ENCODE measurements at regions not wholly inside any gene's neighbourhood (a gene's known extent, or its start where the extent isn't known, plus 50 kb on each side); places are given as distances from the start of the nearest gene placed in this dataset.

DNA sequence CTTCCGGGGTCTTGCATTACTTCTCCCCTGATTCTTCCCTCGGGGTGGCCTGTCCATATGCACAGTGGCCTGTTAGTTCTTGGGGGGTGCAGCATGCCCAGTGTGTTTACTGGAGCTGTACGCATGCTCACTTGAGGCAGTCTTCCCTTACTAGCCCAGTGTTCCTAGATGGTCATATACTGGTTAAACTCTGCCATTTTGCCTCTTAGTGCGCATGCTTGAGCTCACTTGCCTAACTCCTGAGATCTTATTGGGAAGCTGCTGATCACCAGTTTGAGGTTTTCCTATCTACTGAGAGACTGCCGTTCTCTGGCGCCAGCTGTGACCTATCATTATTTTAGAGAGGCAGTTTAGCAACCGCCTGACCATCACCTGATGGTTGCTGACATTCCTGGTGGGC is 571.2 kb downstream of the ADCYAP1 start (continued):
- TF ChIP-seq, protein P1, sequence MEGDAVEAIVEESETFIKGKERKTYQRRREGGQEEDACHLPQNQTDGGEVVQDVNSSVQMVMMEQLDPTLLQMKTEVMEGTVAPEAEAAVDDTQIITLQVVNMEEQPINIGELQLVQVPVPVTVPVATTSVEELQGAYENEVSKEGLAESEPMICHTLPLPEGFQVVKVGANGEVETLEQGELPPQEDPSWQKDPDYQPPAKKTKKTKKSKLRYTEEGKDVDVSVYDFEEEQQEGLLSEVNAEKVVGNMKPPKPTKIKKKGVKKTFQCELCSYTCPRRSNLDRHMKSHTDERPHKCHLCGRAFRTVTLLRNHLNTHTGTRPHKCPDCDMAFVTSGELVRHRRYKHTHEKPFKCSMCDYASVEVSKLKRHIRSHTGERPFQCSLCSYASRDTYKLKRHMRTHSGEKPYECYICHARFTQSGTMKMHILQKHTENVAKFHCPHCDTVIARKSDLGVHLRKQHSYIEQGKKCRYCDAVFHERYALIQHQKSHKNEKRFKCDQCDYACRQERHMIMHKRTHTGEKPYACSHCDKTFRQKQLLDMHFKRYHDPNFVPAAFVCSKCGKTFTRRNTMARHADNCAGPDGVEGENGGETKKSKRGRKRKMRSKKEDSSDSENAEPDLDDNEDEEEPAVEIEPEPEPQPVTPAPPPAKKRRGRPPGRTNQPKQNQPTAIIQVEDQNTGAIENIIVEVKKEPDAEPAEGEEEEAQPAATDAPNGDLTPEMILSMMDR (IDR thresholded peaks at IDR 0.05): no peak
- TF ChIP-seq ELF1 (IDR thresholded peaks at IDR 0.05) (no peak), POLR2AphosphoS5 (IDR thresholded peaks at IDR 0.05; ENCODE audit: low read depth, low read length) (no peak)

DNA sequence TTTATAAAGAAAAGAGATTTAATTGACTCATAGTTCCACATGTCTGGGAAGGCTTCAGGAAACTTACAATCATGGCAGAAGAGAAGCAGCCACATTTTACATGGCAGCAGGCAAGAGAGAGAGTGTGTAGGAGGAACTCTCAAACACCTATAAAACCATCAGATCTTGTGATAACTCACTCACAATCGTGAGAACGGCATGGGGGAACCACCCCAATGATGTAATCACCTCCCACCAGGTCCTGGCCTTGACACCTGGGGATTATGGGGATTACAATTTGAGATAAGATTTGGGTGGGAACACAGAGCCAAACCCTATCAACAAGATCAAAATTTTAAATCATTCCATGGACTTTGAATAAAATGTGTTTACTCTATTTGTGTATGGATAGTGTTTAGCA is 575.6 kb downstream of the ADCYAP1 start:
- Histone ChIP-seq H3K79me2 (ENCODE audit: insufficient read depth) (no peaks in the 10 kb centered on the region), H3K27ac (ENCODE audit: low read depth in 2 of 2, low read length in 1 of 2) (no peak overlapping the region), H3F3A (replicated peaks; ENCODE audit: insufficient read depth) (no peaks in the 10 kb centered on the region), H3K36me3 (replicated peaks in 1 of 2; ENCODE audit: control insufficient read depth in 1 of 2, insufficient read depth in 2 of 2, low read length in 1 of 2) (no peaks in the 10 kb centered on the region), H3K4me2 (no peak overlapping the region), H3K27me3 (ENCODE audit: insufficient read depth) (no peaks in the 10 kb centered on the region), H3K4me3 (ENCODE audit: low read depth in 2 of 2, low read length in 1 of 2) (no peak overlapping the region), H3K9ac (no peak overlapping the region), H3K9me3 (no peaks in the 10 kb centered on the region), H3K4me1 (ENCODE audit: control insufficient read depth in 1 of 2, insufficient read depth in 2 of 2, low read depth in 1 of 2, low read length in 1 of 2) (no peaks in the 10 kb centered on the region), H4K20me1 (ENCODE audit: insufficient read depth) (no peaks in the 10 kb centered on the region), H2AFZ (ENCODE audit: low read depth) (no peak overlapping the region), H3K9me2 (no peaks in the 10 kb centered on the region)
- WGBS (ENCODE audit: low lambda C conversion rate): 0% methylated on average over 2 of the region's 2 CpGs
- CTCF ChIA-PET: no interaction called here
- DNase-seq: no peak
- POLR2A ChIA-PET: no interaction called here
- no peak for TF ChIP-seq GABPA (IDR thresholded peaks at IDR 0.05; ENCODE audit: low read depth)
- TF ChIP-seq, protein P2, sequence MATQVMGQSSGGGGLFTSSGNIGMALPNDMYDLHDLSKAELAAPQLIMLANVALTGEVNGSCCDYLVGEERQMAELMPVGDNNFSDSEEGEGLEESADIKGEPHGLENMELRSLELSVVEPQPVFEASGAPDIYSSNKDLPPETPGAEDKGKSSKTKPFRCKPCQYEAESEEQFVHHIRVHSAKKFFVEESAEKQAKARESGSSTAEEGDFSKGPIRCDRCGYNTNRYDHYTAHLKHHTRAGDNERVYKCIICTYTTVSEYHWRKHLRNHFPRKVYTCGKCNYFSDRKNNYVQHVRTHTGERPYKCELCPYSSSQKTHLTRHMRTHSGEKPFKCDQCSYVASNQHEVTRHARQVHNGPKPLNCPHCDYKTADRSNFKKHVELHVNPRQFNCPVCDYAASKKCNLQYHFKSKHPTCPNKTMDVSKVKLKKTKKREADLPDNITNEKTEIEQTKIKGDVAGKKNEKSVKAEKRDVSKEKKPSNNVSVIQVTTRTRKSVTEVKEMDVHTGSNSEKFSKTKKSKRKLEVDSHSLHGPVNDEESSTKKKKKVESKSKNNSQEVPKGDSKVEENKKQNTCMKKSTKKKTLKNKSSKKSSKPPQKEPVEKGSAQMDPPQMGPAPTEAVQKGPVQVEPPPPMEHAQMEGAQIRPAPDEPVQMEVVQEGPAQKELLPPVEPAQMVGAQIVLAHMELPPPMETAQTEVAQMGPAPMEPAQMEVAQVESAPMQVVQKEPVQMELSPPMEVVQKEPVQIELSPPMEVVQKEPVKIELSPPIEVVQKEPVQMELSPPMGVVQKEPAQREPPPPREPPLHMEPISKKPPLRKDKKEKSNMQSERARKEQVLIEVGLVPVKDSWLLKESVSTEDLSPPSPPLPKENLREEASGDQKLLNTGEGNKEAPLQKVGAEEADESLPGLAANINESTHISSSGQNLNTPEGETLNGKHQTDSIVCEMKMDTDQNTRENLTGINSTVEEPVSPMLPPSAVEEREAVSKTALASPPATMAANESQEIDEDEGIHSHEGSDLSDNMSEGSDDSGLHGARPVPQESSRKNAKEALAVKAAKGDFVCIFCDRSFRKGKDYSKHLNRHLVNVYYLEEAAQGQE (IDR thresholded peaks at IDR 0.05; ENCODE audit: low read depth, low read length): no peak
- TF ChIP-seq, protein P3, sequence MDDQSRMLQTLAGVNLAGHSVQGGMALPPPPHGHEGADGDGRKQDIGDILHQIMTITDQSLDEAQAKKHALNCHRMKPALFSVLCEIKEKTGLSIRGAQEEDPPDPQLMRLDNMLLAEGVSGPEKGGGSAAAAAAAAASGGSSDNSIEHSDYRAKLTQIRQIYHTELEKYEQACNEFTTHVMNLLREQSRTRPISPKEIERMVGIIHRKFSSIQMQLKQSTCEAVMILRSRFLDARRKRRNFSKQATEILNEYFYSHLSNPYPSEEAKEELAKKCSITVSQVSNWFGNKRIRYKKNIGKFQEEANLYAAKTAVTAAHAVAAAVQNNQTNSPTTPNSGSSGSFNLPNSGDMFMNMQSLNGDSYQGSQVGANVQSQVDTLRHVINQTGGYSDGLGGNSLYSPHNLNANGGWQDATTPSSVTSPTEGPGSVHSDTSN (IDR thresholded peaks at IDR 0.05): no peak
- TF ChIP-seq, protein P1 (IDR thresholded peaks at IDR 0.05): no peak
- TF ChIP-seq RCOR1 (IDR thresholded peaks at IDR 0.05; ENCODE audit: low read length): no peak
- no peak for TF ChIP-seq MEF2A (IDR thresholded peaks at IDR 0.05; ENCODE audit: borderline replicate concordance, low read depth)
- TF ChIP-seq RAD21 (IDR thresholded peaks at IDR 0.05; ENCODE audit: low read length): no peak
- no peak for TF ChIP-seq TEAD4 (IDR thresholded peaks at IDR 0.05; ENCODE audit: borderline replicate concordance, insufficient read depth)
- TF ChIP-seq, protein P4, sequence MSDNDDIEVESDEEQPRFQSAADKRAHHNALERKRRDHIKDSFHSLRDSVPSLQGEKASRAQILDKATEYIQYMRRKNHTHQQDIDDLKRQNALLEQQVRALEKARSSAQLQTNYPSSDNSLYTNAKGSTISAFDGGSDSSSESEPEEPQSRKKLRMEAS (IDR thresholded peaks at IDR 0.05; ENCODE audit: low read depth): no peak
- no peak for TF ChIP-seq ELF1 (IDR thresholded peaks at IDR 0.05)
- no peak for TF ChIP-seq FOSL2 (IDR thresholded peaks at IDR 0.05; ENCODE audit: borderline replicate concordance, low read depth)
- TF ChIP-seq JUND (IDR thresholded peaks at IDR 0.05): no peak
- TF ChIP-seq POLR2AphosphoS5 (IDR thresholded peaks at IDR 0.05; ENCODE audit: low read depth, low read length): no peak
- TF ChIP-seq NRF1 (IDR thresholded peaks at IDR 0.05; ENCODE audit: low read depth, low read length): no peak
- TF ChIP-seq FOXJ3 (CRISPR knock-in tag; IDR thresholded peaks at IDR 0.05): no peak
- no peak for TF ChIP-seq GATA2 (CRISPR knock-in tag; IDR thresholded peaks at IDR 0.05)
- TF ChIP-seq MXI1 (IDR thresholded peaks at IDR 0.05; ENCODE audit: low read depth, low read length): no peak
- TF ChIP-seq TAF1 (IDR thresholded peaks at IDR 0.05; ENCODE audit: borderline replicate concordance, low read depth, low read length): no peak
- no peak for TF ChIP-seq RFX5 (IDR thresholded peaks at IDR 0.05; ENCODE audit: low read length)

Measured in SK-N-SH (cell line).